Amygdala (tissue), 56 donors: ENCODE measurements at regions not wholly inside any gene's neighbourhood (a gene's known extent, or its start where the extent isn't known, plus 50 kb on each side); places are given as distances from the start of the nearest gene placed in this dataset.

Source experiments
- DNase-seq, 56 donors: peaks; one replicate each; lab custom pipeline; 2025; lab: John Stamatoyannopoulos, UW

- DNase-seq = no peak
Observed at GRCh38 chr4:56211202-56211601, 176.1 kb downstream of the AASDH start.

GRCh38 chr4:56210397-56210796 lies 176.9 kb downstream of the AASDH start:
- DNase-seq = no peak

GRCh38 chr4:56209767-56210166 lies 177.5 kb downstream of the AASDH start:
- no peak for DNase-seq

- no peak for DNase-seq
Observed at GRCh38 chr4:56208103-56208502, 179.2 kb downstream of the AASDH start.

GRCh38 chr4:56206258-56206657 lies 181.0 kb downstream of the AASDH start:
- DNase-seq = no peak

- DNase-seq = no peak
Observed at GRCh38 chr4:56200275-56200674, 187.0 kb downstream of the AASDH start.

GRCh38 chr4:56198265-56198664 lies 189.0 kb downstream of the AASDH start:
- DNase-seq = no peak

- no peak for DNase-seq
Observed at GRCh38 chr4:56197387-56197786, 189.9 kb downstream of the AASDH start.

GRCh38 chr4:56195025-56195424 lies 192.3 kb downstream of the AASDH start:
- DNase-seq = no peak

- no peak for DNase-seq
Observed at GRCh38 chr4:56191534-56191933, 195.8 kb downstream of the AASDH start.

GRCh38 chr4:56187688-56188087 lies 199.6 kb downstream of the AASDH start:
- no peak for DNase-seq

- DNase-seq = no peak
Observed at GRCh38 chr4:56186808-56187523, 200.3 kb downstream of the AASDH start.

- DNase-seq = no peak
Observed at GRCh38 chr4:56185901-56186300, 201.4 kb downstream of the AASDH start.

GRCh38 chr4:56184214-56184613 lies 203.1 kb downstream of the AASDH start:
- DNase-seq = no peak

- peak in 10 of 56 donors; percentile 1 to 31 (median 2) for DNase-seq
Observed at GRCh38 chr4:56183344-56183959, 203.8 kb downstream of the AASDH start.

- DNase-seq = no peak
Observed at GRCh38 chr4:56182356-56182755, 204.9 kb downstream of the AASDH start.

- DNase-seq = no peak
Observed at GRCh38 chr4:56181140-56181953, 205.9 kb downstream of the AASDH start.

GRCh38 chr4:56169061-56169460 lies 218.2 kb downstream of the AASDH start:
- no peak for DNase-seq

GRCh38 chr4:56164907-56165306 lies 216.2 kb downstream of the CEP135 start:
- DNase-seq = no peak

- no peak for DNase-seq
Observed at GRCh38 chr4:56160636-56161035, 211.9 kb downstream of the CEP135 start.

GRCh38 chr4:56158483-56158882 lies 209.7 kb downstream of the CEP135 start:
- no peak for DNase-seq

- no peak for DNase-seq
Observed at GRCh38 chr4:56156141-56156540, 207.4 kb downstream of the CEP135 start.
